Gastroesophageal sphincter (tissue), 4 donors: ENCODE measurements at regions not wholly inside any gene's neighbourhood (a gene's known extent, or its start where the extent isn't known, plus 50 kb on each side); places are given as distances from the start of the nearest gene placed in this dataset.

Experiments
- ATAC-seq: fragments of 150-250 bp; one replicate; pipeline ENCODE4 v1.9.1; 2016; ENCODE audit warnings: mild to moderate bottlenecking, moderate library complexity
- H3K27ac ChIP-seq, 4 donors: fragments of 200-600 bp; sonication (generic) in 3 of 4; 1 replicate in 3 of 4; 2 replicates in 1 of 4; pipeline ENCODE4 v1.5.1; 2016 to 2019
- H3K27me3 ChIP-seq: fragments of 200-600 bp; sonication (generic); one replicate; pipeline ENCODE4 v1.5.1; 2019
- H3K36me3 ChIP-seq, 2 donors: fragments of 200-600 bp; sonication (generic); one replicate each; pipeline ENCODE4 v1.5.1; 2019; ENCODE audit warnings: control low read depth in 1 of 2
- H3K4me1 ChIP-seq, 3 donors: fragments of 200-600 bp; sonication (generic); 1 replicate in 2 of 3; 2 replicates in 1 of 3; pipeline ENCODE4 v1.5.1; 2016 to 2019; ENCODE audit warnings: control low read depth in 2 of 3
- H3K4me3 ChIP-seq, 2 donors: fragments of 200-600 bp; sonication (generic); one replicate each; pipeline ENCODE4 v1.5.1; 2019; ENCODE audit warnings: mild to moderate bottlenecking in 1 of 2, moderate library complexity in 1 of 2
- H3K9me3 ChIP-seq, 3 donors: fragments of 200-600 bp; sonication (generic); one replicate each; pipeline ENCODE4 v1.5.1; 2017 to 2019; ENCODE audit warnings: control low read depth in 2 of 3
- CTCF ChIP-seq, 4 experiments: fragments of 200-600 bp in 2 of 4; fragments of 450-650 bp in 2 of 4; sonication (generic) in 1 of 4; IDR thresholded peaks; one replicate each; pipeline ENCODE4 v1.5.1; 2017 to 2019; ENCODE audit warnings: antibody characterized with exemption in 4 of 4, mild to moderate bottlenecking in 2 of 4, moderate library complexity in 2 of 4
- EP300 ChIP-seq: sonication (generic); formaldehyde crosslinking; IDR thresholded peaks from one replicate; pipeline ENCODE4 v1.6.1; 2017; ENCODE audit warnings: antibody characterized with exemption, mild to moderate bottlenecking
- POLR2A ChIP-seq, 2 donors: fragments of 450-650 bp; IDR thresholded peaks; one replicate each; pipeline ENCODE4 v1.6.1; 2017; ENCODE audit warnings: antibody characterized with exemption in 2 of 2, mild to moderate bottlenecking in 2 of 2, moderate library complexity in 1 of 2
- POLR2AphosphoS5 ChIP-seq: sonication (generic); formaldehyde crosslinking; IDR thresholded peaks from one replicate; pipeline ENCODE4 v1.6.1; 2017; ENCODE audit warnings: antibody characterized with exemption
- WGBS, 2 donors: methylation state at CpG; one replicate each; pipeline ENCODE4 v1.1.5; 2018; ENCODE audit warnings: low coverage in 1 of 2; 5-methylcytosine and 5-hydroxymethylcytosine counted together

GRCh38 chr1:189463166-189463565 is 1014.5 kb downstream of the BRINP3 start:
- no peak overlapping the region for H3K27ac ChIP-seq
- no peaks in the 10 kb centered on the region for H3K36me3 ChIP-seq
- no peaks in the 10 kb centered on the region for H3K9me3 ChIP-seq
- 28 to 45% methylated on average over 4 of the region's 4 CpGs for WGBS, 2 donors
- H3K4me3 ChIP-seq = no peak overlapping the region
- no peaks in the 10 kb centered on the region for H3K4me1 ChIP-seq
- no peak for ATAC-seq
- H3K27me3 ChIP-seq = no peaks in the 10 kb centered on the region
- TF ChIP-seq POLR2A (IDR thresholded peaks at IDR 0.05) (no peak), CTCF (IDR thresholded peaks at IDR 0.05) (no peak), POLR2AphosphoS5 (no peak), EP300 (no peak)

- no peak overlapping the region for H3K27ac ChIP-seq
- no peaks in the 10 kb centered on the region for H3K27me3 ChIP-seq
- H3K9me3 ChIP-seq = no peaks in the 10 kb centered on the region
- H3K4me3 ChIP-seq = no peak overlapping the region
- no peak for ATAC-seq
- TF ChIP-seq POLR2AphosphoS5 (no peak), EP300 (no peak), POLR2A (IDR thresholded peaks at IDR 0.05) (no peak), CTCF (IDR thresholded peaks at IDR 0.05) (no peak)
- H3K36me3 ChIP-seq = no peaks in the 10 kb centered on the region
- 75 to 86% methylated on average over 2 of the region's 2 CpGs for WGBS, 2 donors
- H3K4me1 ChIP-seq = no peaks in the 10 kb centered on the region
These were observed 980.9 kb downstream of the BRINP3 start for GRCh38 chr1:189496768-189497167.

GRCh38 chr1:189499736-189500135 is 977.9 kb downstream of the BRINP3 start:
- Histone ChIP-seq H3K36me3 (no peaks in the 10 kb centered on the region), H3K9me3 (no peaks in the 10 kb centered on the region), H3K4me3 (no peak overlapping the region), H3K27ac (no peak overlapping the region), H3K4me1 (no peaks in the 10 kb centered on the region), H3K27me3 (no peaks in the 10 kb centered on the region)
- no peak for ATAC-seq
- TF ChIP-seq CTCF (IDR thresholded peaks at IDR 0.05) (no peak), POLR2A (IDR thresholded peaks at IDR 0.05) (no peak), POLR2AphosphoS5 (no peak), EP300 (no peak)
- WGBS, 2 donors = 73 to 88% methylated on average over 3 of the region's 4 CpGs

- WGBS, 2 donors = 42 to 45% methylated on average over 2 of the region's 2 CpGs
- no peak overlapping the region for H3K4me3 ChIP-seq
- no peaks in the 10 kb centered on the region for H3K36me3 ChIP-seq
These were observed 976.9 kb downstream of the BRINP3 start for GRCh38 chr1:189500778-189501177.

More at GRCh38 chr1:189500778-189501177, 976.9 kb downstream of the BRINP3 start:
- ATAC-seq = no peak
- H3K27me3 ChIP-seq = no peaks in the 10 kb centered on the region
- H3K9me3 ChIP-seq = no peaks in the 10 kb centered on the region
- H3K4me1 ChIP-seq = no peaks in the 10 kb centered on the region
- no peak for TF ChIP-seq EP300
- TF ChIP-seq POLR2AphosphoS5 = no peak
- TF ChIP-seq POLR2A (IDR thresholded peaks at IDR 0.05) = no peak
- no peak for TF ChIP-seq CTCF (IDR thresholded peaks at IDR 0.05)
- H3K27ac ChIP-seq = no peak overlapping the region
